ENCODE measurements at regions not wholly inside any gene's neighbourhood (a gene's known extent, or its start where the extent isn't known, plus 50 kb on each side); places are given as distances from the start of the nearest gene placed in this dataset.

DNA sequence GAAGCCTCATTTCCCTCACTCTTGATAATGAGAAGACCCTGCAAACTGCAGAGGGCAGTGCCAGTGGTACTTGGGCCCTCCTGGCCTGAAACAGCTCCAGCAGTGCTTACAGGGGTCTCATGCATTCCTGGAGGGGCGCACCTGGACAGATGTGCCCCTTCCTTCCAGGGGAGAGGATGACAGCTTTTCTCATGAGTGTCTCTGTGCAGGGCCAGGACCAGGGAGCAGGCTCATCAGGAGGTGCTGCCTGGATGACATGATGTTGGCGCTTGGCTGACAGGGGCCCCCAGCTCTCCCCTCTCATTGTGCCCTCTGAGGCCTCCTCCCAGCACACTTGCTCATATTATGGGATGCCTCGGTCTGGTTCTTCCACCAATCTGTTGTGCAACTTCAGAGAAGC, 95.1 kb upstream of the MYCN start:
- Mint-ChIP-seq H3K27ac (no peak overlapping the region), H3K36me3 (no peaks in the 10 kb centered on the region)
- TF ChIP-seq, protein P1, sequence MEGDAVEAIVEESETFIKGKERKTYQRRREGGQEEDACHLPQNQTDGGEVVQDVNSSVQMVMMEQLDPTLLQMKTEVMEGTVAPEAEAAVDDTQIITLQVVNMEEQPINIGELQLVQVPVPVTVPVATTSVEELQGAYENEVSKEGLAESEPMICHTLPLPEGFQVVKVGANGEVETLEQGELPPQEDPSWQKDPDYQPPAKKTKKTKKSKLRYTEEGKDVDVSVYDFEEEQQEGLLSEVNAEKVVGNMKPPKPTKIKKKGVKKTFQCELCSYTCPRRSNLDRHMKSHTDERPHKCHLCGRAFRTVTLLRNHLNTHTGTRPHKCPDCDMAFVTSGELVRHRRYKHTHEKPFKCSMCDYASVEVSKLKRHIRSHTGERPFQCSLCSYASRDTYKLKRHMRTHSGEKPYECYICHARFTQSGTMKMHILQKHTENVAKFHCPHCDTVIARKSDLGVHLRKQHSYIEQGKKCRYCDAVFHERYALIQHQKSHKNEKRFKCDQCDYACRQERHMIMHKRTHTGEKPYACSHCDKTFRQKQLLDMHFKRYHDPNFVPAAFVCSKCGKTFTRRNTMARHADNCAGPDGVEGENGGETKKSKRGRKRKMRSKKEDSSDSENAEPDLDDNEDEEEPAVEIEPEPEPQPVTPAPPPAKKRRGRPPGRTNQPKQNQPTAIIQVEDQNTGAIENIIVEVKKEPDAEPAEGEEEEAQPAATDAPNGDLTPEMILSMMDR (conservative IDR thresholded peaks at IDR 0.05) = no peak

DNA sequence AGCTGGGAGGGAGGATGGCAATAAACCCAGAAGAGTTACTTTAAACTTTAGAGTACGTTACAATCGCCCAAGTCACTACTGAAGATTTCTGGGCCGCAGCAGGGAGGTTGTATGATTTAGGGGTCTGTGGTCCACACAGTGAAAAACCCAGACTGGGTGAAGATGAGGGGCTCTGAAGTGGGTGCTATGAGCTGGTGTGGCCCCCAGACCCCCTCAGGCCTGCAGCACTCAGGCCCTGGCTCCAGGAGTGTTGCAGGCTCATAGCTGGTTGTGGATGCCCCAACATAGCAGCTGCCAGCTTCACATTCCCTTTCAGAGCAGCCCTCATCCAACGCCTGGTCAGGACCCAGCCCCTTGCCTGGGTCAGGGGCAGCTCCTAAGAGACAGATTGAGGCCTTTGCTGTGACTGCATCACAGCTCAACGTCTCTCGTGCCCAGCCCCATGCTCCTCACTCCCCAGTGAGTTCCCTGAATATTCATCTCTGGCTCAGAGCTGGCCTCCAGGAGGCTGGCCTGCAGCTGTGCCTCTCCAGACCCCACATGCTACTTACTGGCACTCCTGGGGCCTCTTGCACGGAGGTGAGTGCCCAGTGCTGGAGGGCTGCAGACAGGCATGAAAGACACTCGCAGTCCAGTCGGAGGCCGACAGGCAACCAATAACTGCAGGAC, 94.5 kb upstream of the MYCN start:
- no peaks in the 10 kb centered on the region for H3K36me3 Mint-ChIP-seq

More for the DNA sequence above, 95.1 kb upstream of the MYCN start:
- Mint-ChIP-seq H3K9me3 (peaks cover 4% of the 10 kb centered on the region), H3K4me3 (no peak overlapping the region), H3K4me1 (ENCODE audit: unreplicated experiment) (peaks cover 27% of the 10 kb centered on the region), H3K27me3 (no peaks in the 10 kb centered on the region)
- no peak for DNase-seq (ENCODE audit: extremely low spot score, unreplicated experiment)

DNA sequence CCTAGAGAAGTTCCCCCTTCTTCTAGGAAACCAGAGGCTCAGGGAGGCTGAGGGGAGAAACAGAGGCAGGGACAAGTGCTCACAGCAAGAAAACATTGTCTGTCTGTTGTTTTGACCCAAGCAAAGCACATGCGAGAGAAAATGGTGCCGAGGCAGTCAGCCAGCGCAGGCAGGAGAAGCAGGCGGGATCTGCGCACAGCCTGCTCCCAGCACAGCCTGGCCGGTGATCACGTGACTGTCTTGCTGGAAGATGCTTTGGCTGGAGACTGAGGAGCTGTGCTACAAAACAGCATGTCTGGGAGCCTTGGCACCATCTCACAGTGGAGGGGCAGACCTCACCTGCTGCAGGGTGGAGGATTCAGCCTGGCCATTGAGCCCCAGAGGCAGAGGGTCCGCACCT, 93.7 kb upstream of the MYCN start:
- Mint-ChIP-seq H3K27ac (no peak overlapping the region), H3K4me1 (ENCODE audit: unreplicated experiment) (peaks cover 27% of the 10 kb centered on the region), H3K9me3 (no peaks in the 10 kb centered on the region), H3K36me3 (no peaks in the 10 kb centered on the region), H3K27me3 (no peaks in the 10 kb centered on the region), H3K4me3 (no peak overlapping the region)
- DNase-seq (ENCODE audit: extremely low spot score, unreplicated experiment) = no peak
- TF ChIP-seq, protein P1 (conservative IDR thresholded peaks at IDR 0.05) = no peak

More for the DNA sequence above, 94.5 kb upstream of the MYCN start:
- no peak overlapping the region for H3K27ac Mint-ChIP-seq
- peaks cover 4% of the 10 kb centered on the region for H3K9me3 Mint-ChIP-seq
- TF ChIP-seq, protein P1 (conservative IDR thresholded peaks at IDR 0.05) = no peak
- H3K4me3 Mint-ChIP-seq = no peak overlapping the region
- DNase-seq (ENCODE audit: extremely low spot score, unreplicated experiment) = no peak
- peaks cover 27% of the 10 kb centered on the region for H3K4me1 Mint-ChIP-seq (ENCODE audit: unreplicated experiment)
- H3K27me3 Mint-ChIP-seq = no peaks in the 10 kb centered on the region

DNA sequence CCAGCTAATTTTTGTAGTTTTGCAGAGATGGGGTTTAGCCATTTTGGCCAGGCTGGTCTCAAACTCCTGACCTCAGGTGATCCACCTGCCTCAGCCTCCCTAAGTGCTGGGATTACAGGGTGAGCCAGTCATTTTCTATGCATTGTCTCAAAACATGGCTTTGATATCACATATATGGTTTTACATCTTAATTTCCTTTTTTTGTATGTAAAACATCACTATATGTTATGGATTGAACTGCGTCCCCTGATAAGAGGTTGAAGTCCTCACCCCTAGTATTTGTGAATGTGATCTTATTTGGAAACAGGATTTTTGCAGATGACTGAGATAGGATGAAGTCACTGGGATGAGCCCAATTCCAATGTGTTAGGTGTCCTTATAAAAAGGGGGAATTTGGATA, 89.8 kb upstream of the MYCN start:
- TF ChIP-seq, protein P1 (conservative IDR thresholded peaks at IDR 0.05) = no peak
- H3K4me1 Mint-ChIP-seq (ENCODE audit: unreplicated experiment) = no peaks in the 10 kb centered on the region
- no peak for DNase-seq (ENCODE audit: extremely low spot score, unreplicated experiment)
- no peak overlapping the region for H3K27ac Mint-ChIP-seq
- no peaks in the 10 kb centered on the region for H3K27me3 Mint-ChIP-seq
- no peak overlapping the region for H3K4me3 Mint-ChIP-seq
- no peaks in the 10 kb centered on the region for H3K9me3 Mint-ChIP-seq
- no peaks in the 10 kb centered on the region for H3K36me3 Mint-ChIP-seq

DNA sequence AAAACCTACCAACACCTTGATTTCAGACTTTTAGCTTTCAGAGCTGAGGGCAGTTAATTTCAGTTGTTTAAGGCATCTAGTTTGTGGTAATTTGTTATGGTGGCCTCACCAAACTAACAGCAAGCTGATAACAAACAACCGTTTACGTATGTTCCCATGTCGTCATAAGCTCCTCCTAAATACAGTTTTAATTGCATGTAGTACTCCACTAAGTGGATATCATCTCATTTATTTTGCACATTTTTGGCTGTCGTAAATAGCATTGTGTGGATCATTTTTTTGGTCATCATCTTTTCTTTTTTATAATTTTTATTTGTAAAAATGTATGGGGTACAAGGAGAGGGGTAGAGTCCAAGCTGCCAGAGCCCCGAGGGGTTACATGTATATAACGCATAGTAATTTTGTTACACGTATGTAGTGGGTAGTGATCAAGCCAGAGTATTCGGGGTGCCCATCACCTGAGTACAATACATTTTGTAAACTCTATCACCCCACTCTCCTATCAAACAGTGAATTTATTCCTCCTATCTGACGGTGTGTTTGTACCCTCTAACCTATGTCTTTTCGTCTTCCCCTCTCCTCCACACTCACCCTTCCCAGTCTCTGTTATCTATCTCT, 89.2 kb upstream of the MYCN start:
- no peak overlapping the region for H3K27ac Mint-ChIP-seq
- TF ChIP-seq, protein P1 (conservative IDR thresholded peaks at IDR 0.05) = no peak
- no peak for DNase-seq (ENCODE audit: extremely low spot score, unreplicated experiment)
- no peak overlapping the region for H3K4me3 Mint-ChIP-seq
- H3K27me3 Mint-ChIP-seq = no peaks in the 10 kb centered on the region
- H3K9me3 Mint-ChIP-seq = peaks cover 2% of the 10 kb centered on the region
- H3K36me3 Mint-ChIP-seq = no peaks in the 10 kb centered on the region
- H3K4me1 Mint-ChIP-seq (ENCODE audit: unreplicated experiment) = no peaks in the 10 kb centered on the region

All from type B pancreatic cell (in vitro differentiated cells).